OCI-LY7 (cell line): ENCODE measurements at regions not wholly inside any gene's neighbourhood (a gene's known extent, or its start where the extent isn't known, plus 50 kb on each side); places are given as distances from the start of the nearest gene placed in this dataset.

Experiments used
- CTCF ChIP-seq: fragments of 200-600 bp; sonication (generic); conservative IDR thresholded peaks from 2 replicates; pipeline ENCODE4 v1.5.1; 2014; ENCODE audit warnings: mild to moderate bottlenecking, antibody characterized with exemption, low read length, moderate library complexity, mixed read lengths
- EZH2phosphoT487 ChIP-seq: fragments of 200-600 bp; sonication (generic); IDR thresholded peaks from 2 replicates; pipeline ENCODE4 v1.6.1; 2018; ENCODE audit warnings: low read depth, borderline replicate concordance, mild to moderate bottlenecking, mixed run types, antibody characterized with exemption, low read length, moderate library complexity, mixed read lengths

DNA sequence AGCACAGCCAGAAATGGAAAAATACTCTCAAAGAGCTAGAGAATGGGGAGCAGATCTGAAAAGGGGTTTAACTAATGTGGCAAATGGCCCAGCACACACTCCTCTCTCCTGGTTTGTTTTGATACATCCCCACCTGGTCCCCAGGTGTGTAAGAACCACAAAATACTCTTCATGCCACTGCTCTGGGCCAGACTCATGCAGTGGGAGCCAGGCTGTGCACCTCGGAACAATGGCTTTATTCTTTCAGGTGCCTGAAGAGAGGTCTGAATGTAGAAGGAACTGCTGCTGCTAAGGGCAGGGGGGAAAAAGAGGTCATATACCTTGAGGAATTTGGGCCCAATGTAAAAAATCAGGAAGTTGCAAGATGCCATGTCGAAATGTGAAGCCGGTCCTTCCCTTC is 123.9 kb upstream of the ADAMTSL1 start:
- no peak for TF ChIP-seq CTCF
- no peak for TF ChIP-seq EZH2phosphoT487
